Testis (tissue), 2 donors: ENCODE measurements at regions not wholly inside any gene's neighbourhood (a gene's known extent, or its start where the extent isn't known, plus 50 kb on each side); places are given as distances from the start of the nearest gene placed in this dataset.

Experiments used
- CTCF ChIP-seq, 3 experiments: fragments of 450-650 bp in 2 of 3; fragments of 200-600 bp in 1 of 3; sonication (generic) in 1 of 3; IDR thresholded peaks; one replicate each; pipeline ENCODE4 v1.5.1; 2016 to 2019; ENCODE audit warnings: antibody characterized with exemption in 3 of 3, mild to moderate bottlenecking in 2 of 3, moderate library complexity in 1 of 3
- POLR2A ChIP-seq: fragments of 450-650 bp; IDR thresholded peaks from one replicate; pipeline ENCODE4 v1.6.1; 2017; ENCODE audit warnings: antibody characterized with exemption, mild to moderate bottlenecking, moderate library complexity

GRCh38 chr18:67730886-67731285, 214.4 kb upstream of the DSEL start:
- no peak for TF ChIP-seq CTCF (IDR thresholded peaks at IDR 0.05)
- TF ChIP-seq POLR2A = no peak
